ENCODE measurements at regions not wholly inside any gene's neighbourhood (a gene's known extent, or its start where the extent isn't known, plus 50 kb on each side); places are given as distances from the start of the nearest gene placed in this dataset.
"Not testable (repeated sequence)": the region's sequence is repeated elsewhere in the genome, so short reads cannot be mapped to it uniquely, and the experiment has no call there.

DNA sequence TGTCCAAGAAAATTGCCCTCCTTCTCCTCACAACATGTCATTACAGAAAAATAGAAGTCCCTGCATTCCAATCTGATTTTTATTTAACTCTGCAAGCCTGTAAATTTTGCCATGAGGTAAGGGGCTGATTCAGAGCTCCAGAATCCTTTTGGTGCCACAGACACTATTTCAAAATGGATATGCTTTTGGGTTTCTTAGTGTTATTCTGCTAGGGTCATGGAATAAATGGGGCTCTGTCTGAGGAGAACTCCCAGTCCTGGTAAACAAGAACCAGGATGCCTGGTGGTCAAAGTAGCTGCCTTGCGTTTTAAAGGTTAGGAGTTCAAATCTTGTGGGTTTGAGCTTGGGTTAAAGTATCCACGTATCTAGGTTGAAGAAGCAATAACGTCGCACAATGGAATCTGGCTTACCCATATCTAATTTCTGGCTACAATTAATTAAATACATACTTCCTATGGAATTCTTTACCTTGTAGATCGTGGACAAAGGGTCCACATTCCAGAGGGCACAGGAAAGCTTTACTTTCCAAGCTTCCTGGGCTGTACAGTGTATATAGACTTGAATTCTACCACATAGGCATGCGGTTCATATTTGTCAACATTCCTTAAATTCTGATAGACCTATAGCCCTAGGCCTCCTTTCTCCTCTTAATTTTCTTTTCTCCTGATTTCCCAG lies 98.0 kb upstream of the CDC42BPA start:
- no peak for DNase-seq
- no peaks in the 10 kb centered on the region for H3K27me3 ChIP-seq (ENCODE audit: control insufficient read depth, insufficient read depth)
- H3K4me3 ChIP-seq (ENCODE audit: low read length), result no peak overlapping the region
- H3K4me1 ChIP-seq (ENCODE audit: control insufficient read depth, insufficient read depth, low read length), result no peaks in the 10 kb centered on the region
- 93% methylated on average over 6 of the region's 6 CpGs for WGBS
- ATAC-seq, result no peak
- no peak overlapping the region for H3K27ac ChIP-seq (ENCODE audit: low read length)
- no peaks in the 10 kb centered on the region for H3K9me3 ChIP-seq (ENCODE audit: control insufficient read depth, low read length)
- intact Hi-C loops (cut with DNase I), result no loop called here

DNA sequence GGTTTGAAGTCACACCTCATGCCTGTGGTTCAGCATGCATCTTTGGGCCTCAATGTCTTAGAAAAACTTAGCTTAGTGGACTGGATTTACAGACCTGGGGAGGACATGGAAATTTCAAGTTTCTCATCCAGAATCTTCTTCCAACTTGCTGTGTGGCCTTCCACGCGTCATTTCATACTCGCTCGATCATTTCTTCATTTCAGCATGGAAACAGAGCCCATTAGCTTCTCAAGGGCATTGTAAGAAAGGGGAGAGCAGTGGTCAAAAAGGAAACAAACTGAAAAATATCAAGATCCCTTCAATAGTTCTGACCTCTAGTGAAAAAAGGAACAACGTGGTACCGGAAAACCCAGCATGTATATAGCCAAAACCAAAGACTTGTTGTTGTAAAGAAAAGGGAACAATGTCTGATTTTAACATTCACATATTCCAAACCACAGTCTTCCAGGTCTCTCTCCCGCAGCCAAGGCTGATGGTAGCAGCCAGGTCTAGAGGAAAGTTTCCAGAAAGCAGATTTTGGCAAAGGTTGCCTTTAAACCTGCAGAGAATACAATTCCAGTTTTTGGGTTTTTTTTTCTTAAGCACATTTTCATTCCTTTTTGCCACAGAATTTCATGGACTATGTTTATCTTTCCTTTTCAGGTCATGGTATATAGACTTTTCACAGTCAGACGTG lies 97.0 kb upstream of the CDC42BPA start:
- H3K9me3 ChIP-seq (ENCODE audit: control insufficient read depth, low read length), result no peaks in the 10 kb centered on the region
- H3K4me1 ChIP-seq (ENCODE audit: control insufficient read depth, insufficient read depth, low read length), result no peaks in the 10 kb centered on the region
- 76% methylated on average over 8 of the region's 8 CpGs for WGBS
- ATAC-seq, result no peak
- no peaks in the 10 kb centered on the region for H3K27me3 ChIP-seq (ENCODE audit: control insufficient read depth, insufficient read depth)
- no peak overlapping the region for H3K27ac ChIP-seq (ENCODE audit: low read length)
- no peak overlapping the region for H3K4me3 ChIP-seq (ENCODE audit: low read length)
- DNase-seq, result no peak
- intact Hi-C loops (cut with DNase I), result no loop called here

DNA sequence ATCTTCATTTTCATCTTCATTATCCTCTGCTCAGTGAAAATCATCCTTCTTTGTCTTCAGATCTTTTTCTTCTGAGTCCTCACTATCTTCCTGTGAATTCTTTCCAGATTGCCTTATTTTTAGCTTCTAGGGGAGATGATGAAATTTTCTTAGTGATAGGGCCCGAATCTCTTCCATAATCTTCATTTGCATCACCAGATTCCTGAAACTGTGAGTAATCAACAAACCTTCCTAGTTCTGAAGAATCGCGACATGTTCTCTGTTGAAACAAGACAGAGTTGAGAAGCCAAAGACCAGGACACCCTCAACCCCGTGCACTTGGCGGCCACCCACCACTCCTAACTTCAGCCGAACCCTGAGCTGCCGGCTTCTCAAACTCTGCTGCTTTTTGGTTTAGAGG lies 92.8 kb upstream of the CDC42BPA start:
- Histone ChIP-seq H3K27me3 (ENCODE audit: control insufficient read depth, insufficient read depth) (no peaks in the 10 kb centered on the region), H3K4me3 (ENCODE audit: low read length) (no peak overlapping the region), H3K27ac (ENCODE audit: low read length) (no peak overlapping the region), H3K4me1 (ENCODE audit: control insufficient read depth, insufficient read depth, low read length) (no peaks in the 10 kb centered on the region), H3K9me3 (ENCODE audit: control insufficient read depth, low read length) (no peaks in the 10 kb centered on the region)
- DNase-seq (no peak), ATAC-seq (no peak)
- WGBS, result 69% methylated on average over 7 of the region's 7 CpGs
- intact Hi-C loops (cut with DNase I), result no loop called here

DNA sequence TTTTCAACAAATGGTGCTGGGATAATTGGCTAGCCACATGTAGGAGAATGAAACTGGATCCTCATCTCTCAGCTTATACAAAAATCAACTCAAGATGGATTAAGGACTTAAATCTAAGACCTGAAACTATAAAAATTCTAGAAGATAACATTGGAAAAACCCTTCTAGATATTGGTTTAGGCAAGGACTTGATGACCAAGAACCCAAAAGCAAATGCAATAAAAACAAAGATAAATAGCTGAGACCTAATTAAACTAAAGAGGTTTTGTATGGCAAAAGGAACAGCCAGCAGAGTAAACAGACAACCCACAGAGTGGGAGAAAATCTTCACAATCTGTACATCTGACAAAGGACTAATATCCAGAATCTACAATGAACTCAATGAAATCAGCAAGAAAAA lies 88.0 kb upstream of the CDC42BPA start:
- H3K27ac ChIP-seq (ENCODE audit: low read length); intact Hi-C loops (cut with DNase I); H3K4me3 ChIP-seq (ENCODE audit: low read length); ATAC-seq; H3K27me3 ChIP-seq (ENCODE audit: control insufficient read depth, insufficient read depth); H3K4me1 ChIP-seq (ENCODE audit: control insufficient read depth, insufficient read depth, low read length); H3K9me3 ChIP-seq (ENCODE audit: control insufficient read depth, low read length); DNase-seq: not testable (repeated sequence)

DNA sequence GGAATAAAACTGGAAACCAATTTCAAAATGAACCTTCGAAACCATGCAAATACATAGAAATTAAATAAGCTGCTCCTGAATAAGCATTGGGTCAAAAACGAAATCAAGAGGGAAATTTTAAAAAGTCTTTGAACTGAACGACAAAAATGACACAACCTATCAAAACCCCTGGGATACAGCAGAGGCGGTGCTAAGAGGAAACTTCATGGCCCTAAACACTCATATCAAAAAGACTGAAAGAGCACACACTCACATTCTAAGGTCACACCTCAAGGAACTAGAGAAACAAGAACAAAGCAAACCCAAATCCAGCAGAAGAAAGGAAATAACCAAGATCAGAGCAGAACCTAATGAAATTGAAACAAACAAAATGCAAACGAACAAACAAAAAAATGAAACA lies 85.2 kb upstream of the CDC42BPA start:
- 65% methylated on average over 5 of the region's 5 CpGs for WGBS
- Histone ChIP-seq H3K27ac (ENCODE audit: low read length) (no peak overlapping the region), H3K27me3 (ENCODE audit: control insufficient read depth, insufficient read depth) (no peaks in the 10 kb centered on the region), H3K4me3 (ENCODE audit: low read length) (no peak overlapping the region), H3K4me1 (ENCODE audit: control insufficient read depth, insufficient read depth, low read length) (no peaks in the 10 kb centered on the region), H3K9me3 (ENCODE audit: control insufficient read depth, low read length) (no peaks in the 10 kb centered on the region)
- DNase-seq (no peak), ATAC-seq (no peak)
- intact Hi-C loops (cut with DNase I), result no loop called here

DNA sequence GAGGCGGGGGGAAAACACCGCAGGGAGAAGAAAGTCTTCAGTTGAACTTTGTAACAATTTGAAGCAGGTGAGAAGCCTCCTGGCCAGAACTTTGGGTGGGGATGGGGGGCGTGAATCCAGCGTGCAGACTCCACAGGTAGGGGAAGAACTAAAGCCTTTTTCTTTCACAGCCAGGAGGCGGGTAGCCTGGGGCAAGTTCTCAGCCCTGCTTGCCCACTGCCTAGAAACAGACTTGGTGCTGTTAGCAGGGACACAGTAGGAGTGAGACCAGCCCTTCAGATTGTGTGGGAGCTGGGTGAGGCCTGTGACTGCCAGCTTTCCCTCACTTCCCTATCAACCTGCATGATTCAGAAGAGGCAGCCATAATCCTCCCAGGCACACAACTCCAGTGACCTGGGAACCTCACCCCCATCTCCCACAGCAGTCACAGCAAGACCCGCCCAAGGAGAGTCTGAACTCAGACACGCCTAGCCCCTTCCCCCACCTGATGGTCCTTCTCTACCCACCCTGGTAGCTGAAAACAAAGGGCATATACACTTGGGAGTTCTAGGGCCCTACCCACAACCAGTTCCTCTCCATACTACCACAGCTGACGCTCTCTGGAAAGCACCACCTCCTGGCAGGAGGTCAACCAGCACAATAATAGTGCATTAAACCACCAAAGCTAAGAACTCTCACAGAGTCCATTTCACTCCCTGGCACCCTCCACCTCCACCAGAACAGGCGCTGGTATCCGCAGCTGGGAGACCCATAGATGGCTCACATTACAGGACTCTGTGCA lies 83.5 kb upstream of the CDC42BPA start:
- Histone ChIP-seq H3K27me3 (ENCODE audit: control insufficient read depth, insufficient read depth) (no peaks in the 10 kb centered on the region), H3K9me3 (ENCODE audit: control insufficient read depth, low read length) (no peaks in the 10 kb centered on the region), H3K27ac (ENCODE audit: low read length) (no peak overlapping the region), H3K4me1 (ENCODE audit: control insufficient read depth, insufficient read depth, low read length) (no peaks in the 10 kb centered on the region), H3K4me3 (ENCODE audit: low read length) (no peak overlapping the region)
- 97% methylated on average over 10 of the region's 10 CpGs for WGBS
- intact Hi-C loops (cut with DNase I), result no loop called here
- DNase-seq, result no peak
- no peak for ATAC-seq

DNA sequence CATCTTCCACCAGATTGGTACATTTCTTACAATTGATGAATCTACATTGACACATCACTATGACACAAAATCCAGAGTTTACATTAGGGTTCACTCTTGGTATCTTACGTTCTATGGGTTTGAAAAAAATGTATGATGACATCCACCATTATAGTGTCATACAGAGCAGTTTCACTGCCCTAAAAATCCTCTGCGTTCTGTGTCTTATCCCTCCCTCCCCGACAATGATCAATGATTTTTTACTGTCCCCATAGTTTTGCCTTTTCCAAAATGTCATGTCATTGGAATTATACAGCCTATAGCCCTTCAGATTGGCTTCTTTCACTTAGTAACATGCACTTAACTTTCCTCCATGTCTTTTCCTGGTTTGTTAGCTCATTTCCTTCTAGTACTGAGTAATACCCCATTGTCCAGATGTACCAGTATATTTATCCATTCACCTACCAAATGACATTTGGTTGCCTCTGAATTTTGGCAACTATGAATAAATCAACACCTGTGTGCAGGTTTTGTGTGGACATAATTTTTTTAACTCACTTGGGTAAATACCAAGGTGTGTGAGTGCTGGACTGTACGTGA lies 80.9 kb upstream of the CDC42BPA start:
- Histone ChIP-seq H3K4me1 (ENCODE audit: control insufficient read depth, insufficient read depth, low read length) (no peaks in the 10 kb centered on the region), H3K9me3 (ENCODE audit: control insufficient read depth, low read length) (no peaks in the 10 kb centered on the region), H3K4me3 (ENCODE audit: low read length) (no peak overlapping the region), H3K27me3 (ENCODE audit: control insufficient read depth, insufficient read depth) (no peaks in the 10 kb centered on the region), H3K27ac (ENCODE audit: low read length) (no peak overlapping the region)
- WGBS, result 87% methylated on average over 4 of the region's 4 CpGs
- no peak for DNase-seq
- intact Hi-C loops (cut with DNase I), result no loop called here
- no peak for ATAC-seq

DNA sequence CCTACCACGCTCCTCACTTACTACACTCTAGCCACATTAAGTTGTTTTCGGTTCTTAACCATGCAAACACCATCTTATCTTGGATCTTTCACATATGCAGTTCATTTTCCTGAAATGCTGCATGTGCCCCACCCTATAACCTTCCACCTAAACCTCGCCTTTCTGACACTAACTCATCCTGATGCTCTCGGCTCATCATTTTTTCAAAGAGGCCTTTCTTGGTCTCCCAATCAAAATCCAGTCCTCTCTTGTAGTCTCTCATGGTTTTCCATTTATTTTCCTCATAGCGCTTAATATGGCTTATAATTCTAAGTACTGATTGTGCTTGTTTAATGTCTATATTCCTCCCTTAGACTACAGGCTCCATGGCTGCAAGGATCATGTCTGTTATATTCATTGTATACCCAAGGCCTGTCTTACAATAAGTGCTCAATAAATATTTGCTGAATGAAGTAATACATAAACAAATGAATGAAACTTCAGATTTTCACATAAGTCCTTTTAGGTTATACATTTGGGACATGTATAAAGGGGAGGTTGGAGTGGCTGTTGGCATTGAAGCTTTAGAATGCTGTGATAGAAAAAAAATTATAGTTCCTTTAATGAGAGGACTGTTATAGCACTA lies 79.2 kb upstream of the CDC42BPA start:
- Histone ChIP-seq H3K4me1 (ENCODE audit: control insufficient read depth, insufficient read depth, low read length) (no peaks in the 10 kb centered on the region), H3K27ac (ENCODE audit: low read length) (no peak overlapping the region), H3K4me3 (ENCODE audit: low read length) (no peak overlapping the region), H3K9me3 (ENCODE audit: control insufficient read depth, low read length) (no peaks in the 10 kb centered on the region), H3K27me3 (ENCODE audit: control insufficient read depth, insufficient read depth) (no peaks in the 10 kb centered on the region)
- DNase-seq (no peak), ATAC-seq (no peak)
- intact Hi-C loops (cut with DNase I), result no loop called here
- 94% methylated on average over 5 of the region's 5 CpGs for WGBS

DNA sequence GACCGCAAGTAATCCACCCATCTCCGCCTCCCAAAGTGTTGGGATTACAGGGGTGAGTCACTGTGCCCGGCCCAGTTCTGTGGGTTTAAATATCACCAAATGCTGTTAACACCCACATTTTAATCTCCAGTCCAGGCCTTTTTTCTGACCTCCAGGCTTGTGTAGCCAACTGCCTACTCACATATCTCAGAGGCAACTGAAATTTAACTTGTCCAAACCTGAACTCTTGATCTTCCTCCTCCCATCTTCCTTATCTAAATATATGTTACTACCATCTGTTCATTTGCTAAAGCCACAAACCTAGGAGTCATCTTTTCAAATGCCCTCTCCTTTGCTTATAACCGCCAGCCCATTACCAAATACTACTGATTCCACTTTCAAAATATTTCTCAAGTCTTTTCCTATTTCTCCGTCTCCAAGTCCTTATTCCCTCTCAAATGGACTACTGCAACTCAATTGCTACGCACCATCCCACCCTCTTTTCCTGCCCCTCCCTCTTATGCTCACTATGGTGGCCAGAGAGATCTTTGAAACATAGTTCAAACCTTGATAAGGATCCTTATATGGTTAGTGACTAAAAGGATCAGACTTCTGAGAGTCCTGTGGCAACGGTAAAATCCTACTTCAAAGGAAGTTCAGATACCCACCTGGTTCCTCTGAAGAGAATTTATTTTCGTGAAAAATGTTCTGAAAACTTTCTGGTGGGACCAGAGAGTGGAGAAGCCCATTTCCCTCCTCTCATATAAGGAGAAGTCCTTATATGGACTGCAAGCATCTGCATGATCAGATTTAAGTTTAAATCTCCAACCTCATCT lies 78.5 kb upstream of the CDC42BPA start:
- H3K9me3 ChIP-seq (ENCODE audit: control insufficient read depth, low read length), result no peaks in the 10 kb centered on the region
- 81% methylated on average over 8 of the region's 8 CpGs for WGBS
- H3K4me3 ChIP-seq (ENCODE audit: low read length), result no peak overlapping the region
- ATAC-seq (no peak), DNase-seq (no peak)
- H3K27me3 ChIP-seq (ENCODE audit: control insufficient read depth, insufficient read depth), result no peaks in the 10 kb centered on the region
- no peak overlapping the region for H3K27ac ChIP-seq (ENCODE audit: low read length)
- H3K4me1 ChIP-seq (ENCODE audit: control insufficient read depth, insufficient read depth, low read length), result no peaks in the 10 kb centered on the region
- intact Hi-C loops (cut with DNase I), result no loop called here

DNA sequence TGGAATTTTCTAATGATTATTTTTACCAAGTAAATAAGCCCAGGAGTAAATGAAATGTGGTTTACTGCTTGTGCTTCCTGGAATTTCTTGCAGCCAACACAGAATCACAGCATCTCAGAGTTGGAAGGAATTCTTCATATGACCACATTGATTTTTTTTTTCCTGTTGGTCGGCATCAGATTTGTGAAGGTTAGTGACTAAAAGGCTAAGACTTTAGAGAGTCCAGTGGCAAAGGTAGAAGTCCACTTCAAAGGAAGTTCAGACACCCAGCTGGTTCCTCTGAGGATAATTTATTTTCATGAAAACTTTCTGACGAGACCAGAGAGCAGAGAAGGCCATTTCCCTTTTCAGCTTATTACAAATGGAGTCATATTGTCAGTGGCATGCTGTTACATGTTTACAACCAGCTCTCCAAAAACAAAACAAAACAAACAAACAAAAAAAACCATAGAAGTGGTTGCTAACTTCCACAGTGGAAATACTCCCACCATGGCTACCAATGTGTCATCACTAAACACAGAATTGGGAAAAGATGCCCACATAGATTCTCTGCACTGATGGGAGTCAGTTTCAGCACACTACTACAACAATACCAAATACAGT lies 77.2 kb upstream of the CDC42BPA start:
- intact Hi-C loops (cut with DNase I), result no loop called here
- ATAC-seq (no peak), DNase-seq (no peak)
- Histone ChIP-seq H3K4me1 (ENCODE audit: control insufficient read depth, insufficient read depth, low read length) (no peaks in the 10 kb centered on the region), H3K9me3 (ENCODE audit: control insufficient read depth, low read length) (no peaks in the 10 kb centered on the region), H3K27ac (ENCODE audit: low read length) (no peak overlapping the region), H3K4me3 (ENCODE audit: low read length) (no peak overlapping the region), H3K27me3 (ENCODE audit: control insufficient read depth, insufficient read depth) (no peaks in the 10 kb centered on the region)
- WGBS, result 46% methylated on average over 2 of the region's 2 CpGs

Data from right cardiac atrium (tissue), 5 donors.